ENCODE measurements at regions not wholly inside any gene's neighbourhood (a gene's known extent, or its start where the extent isn't known, plus 50 kb on each side); places are given as distances from the start of the nearest gene placed in this dataset.

DNA sequence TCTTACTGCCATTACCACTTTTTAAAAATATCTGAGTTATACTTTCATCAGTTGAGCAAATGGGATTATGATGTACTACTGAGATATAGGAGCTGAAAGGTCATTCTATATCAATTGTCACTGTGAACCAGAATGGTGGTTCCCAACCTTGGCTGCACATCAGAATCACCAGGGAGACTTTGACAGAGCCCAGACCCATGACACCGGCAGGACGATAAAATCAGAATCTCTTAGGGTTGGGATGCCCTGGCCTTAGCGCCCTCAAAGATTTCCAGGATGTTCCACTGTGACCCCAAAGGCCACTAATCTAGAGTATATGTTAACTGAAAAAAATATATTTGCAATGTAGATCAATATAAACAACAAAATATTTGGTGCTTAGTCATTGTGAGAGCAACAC, 355.1 kb downstream of the LIG4 start:
- no peak for DNase-seq (ENCODE audit: low read depth)

GRCh38 chr13:107854880-107855279, 360.5 kb downstream of the LIG4 start:
- DNase-seq (ENCODE audit: low read depth) = no peak

- DNase-seq (ENCODE audit: low read depth) = no peak
These were observed 363.3 kb downstream of the LIG4 start for GRCh38 chr13:107852072-107852471.

- no peak for DNase-seq (ENCODE audit: low read depth)
These were observed 363.7 kb downstream of the LIG4 start for GRCh38 chr13:107851670-107852069.

GRCh38 chr13:107847406-107847805, 367.9 kb downstream of the LIG4 start:
- DNase-seq (ENCODE audit: low read depth) = no peak

DNA sequence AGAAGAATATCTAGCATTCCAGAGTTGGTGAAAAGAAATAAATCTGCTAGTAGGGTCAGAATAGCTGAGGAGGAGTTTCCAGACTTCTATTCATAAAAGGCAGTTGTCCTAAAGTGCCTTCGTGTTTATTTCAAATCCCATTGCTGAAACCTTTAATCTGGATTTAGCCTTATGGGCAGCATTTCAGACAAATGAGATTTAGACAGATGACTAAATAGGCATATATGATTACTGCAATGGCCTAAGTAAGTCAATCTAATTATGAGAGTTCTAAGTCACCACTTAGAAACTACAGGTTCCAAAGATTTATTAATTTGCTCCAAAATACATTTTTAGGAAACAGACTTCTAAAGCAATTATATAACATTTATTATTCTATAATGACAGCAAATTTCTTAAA, 368.7 kb downstream of the LIG4 start:
- DNase-seq (ENCODE audit: low read depth) = no peak

DNA sequence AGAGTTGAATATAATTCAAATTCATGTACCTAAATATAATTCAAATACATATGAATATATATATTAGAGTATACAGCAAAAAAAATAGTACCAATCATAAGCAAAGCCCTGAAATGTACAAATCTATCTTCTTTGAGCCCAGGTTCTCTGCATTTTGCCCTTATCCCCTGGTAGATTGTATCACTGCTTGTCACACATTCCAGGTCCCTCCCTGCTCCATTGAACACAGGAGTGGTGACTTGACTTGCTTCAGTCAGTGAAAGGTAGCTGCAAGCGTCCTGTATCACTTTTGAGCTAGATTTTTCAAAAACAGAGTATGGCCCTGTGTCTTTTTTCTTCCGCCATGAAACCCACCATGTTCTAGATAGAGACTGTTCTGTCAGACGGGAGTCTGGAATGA, 369.4 kb downstream of the LIG4 start:
- no peak for DNase-seq (ENCODE audit: low read depth)

- no peak for DNase-seq (ENCODE audit: low read depth)
These were observed 371.7 kb downstream of the LIG4 start for GRCh38 chr13:107843681-107844080.

- no peak for DNase-seq (ENCODE audit: low read depth)
These were observed 372.1 kb downstream of the LIG4 start for GRCh38 chr13:107843281-107843680.

DNA sequence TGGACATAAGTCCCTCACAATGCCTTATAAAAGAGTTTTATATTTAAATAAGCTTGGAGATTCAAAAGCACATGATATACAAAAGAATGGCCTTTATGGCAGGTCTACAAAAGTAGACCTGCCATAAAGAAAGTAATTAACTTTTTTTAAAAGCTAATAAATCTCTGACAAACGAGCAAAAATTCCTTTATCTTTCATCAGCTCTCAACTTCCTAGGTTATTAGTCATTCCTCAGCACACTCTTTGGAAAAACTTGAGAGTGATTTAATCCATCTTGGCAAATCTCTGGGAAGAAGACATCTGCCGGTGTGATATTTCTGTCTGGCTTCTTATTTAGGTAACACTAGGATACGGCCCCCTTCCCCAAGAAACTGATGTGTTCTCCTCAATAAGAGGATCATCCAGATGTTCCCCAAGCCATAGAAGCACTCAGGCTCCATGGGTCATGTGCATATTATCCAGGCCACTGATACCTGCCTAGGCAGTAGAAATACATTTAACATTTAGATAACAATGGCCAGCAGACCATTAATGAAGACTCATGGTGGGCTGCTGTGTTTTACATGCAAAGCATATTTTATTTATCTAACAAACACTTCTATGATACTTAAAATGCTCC, 372.7 kb downstream of the LIG4 start:
- DNase-seq (ENCODE audit: low read depth) = no peak

DNA sequence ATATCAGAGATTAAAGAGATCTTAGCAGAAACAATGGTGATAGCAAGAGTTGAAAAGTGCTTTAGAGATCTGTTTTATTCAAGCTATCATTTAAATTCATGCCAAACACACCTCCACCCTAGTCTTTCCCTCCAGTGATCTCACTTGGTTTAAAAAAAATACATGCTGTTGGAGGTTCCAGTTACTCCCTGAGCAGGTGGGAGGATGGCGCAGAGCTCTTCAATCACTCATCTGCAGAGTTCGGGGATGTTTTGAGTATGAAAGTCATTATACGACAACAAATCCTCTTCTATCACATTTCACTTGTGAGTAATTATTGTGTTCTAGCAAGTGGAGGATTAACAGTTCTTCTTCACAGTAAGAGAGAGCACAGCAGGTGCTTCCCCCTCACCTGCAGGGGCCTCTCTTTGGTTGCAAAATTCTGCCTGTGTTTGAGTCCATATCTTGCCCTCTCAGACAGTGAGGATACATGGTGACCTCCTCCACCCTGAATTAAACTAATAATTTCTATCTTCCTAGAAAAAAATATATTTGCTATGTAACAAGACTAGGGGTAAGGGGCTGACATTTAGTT, 376.7 kb downstream of the LIG4 start:
- no peak for DNase-seq (ENCODE audit: low read depth)

- DNase-seq (ENCODE audit: low read depth) = no peak
These were observed 378.7 kb downstream of the LIG4 start for GRCh38 chr13:107836685-107837084.

DNA sequence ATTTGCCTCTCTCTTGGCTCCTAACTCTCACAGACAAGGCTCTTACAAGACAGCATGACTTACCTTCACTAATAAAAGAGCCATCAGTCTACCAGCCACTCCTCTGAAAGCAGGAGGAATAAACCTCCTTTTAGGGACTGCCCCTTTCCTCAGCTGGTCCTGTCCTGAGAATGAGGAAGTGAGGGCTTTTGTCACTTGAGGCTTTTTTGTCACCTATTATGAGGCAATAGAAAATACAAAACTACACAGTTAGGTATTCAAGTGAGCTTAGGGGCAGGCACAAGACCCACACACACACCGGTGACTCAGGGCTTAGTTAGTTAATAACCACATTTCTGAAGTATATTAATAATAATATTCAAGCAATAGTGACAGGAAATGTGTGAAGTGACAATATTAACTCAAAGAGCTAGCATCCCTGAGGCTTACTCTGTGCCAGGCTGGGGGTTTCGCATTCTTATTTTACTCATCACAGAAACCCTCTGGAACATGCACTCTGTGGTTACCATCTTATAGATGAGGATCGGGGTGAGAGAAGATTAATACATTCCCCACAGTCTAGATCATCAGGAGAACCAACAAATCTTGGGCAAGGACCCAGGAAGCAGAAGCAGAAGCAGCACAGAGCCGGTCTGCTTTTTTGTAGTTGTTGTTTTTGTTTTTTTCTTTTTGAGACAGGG, 379.9 kb downstream of the LIG4 start:
- no peak for DNase-seq (ENCODE audit: low read depth)

DNA sequence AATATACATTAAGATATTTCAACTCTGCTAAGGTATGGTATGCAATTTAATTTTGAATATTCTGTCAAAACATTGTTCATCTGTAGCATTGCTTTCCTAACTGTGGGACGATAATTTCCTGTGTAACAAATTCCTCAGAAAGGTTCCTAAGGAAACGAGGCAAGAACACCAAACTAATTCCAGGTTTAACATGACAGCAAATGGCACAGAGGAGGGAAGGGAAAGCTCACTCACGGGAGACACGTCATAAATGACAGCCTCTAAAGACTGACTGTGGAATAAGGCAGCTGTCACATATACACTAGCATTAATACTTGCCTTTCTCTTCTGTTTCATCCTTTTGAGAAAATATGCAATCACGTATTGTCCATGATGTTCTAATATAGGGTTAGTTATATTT, 380.6 kb downstream of the LIG4 start:
- DNase-seq (ENCODE audit: low read depth) = no peak

- no peak for DNase-seq (ENCODE audit: low read depth)
These were observed 381.1 kb downstream of the LIG4 start for GRCh38 chr13:107834281-107834680.

- no peak for DNase-seq (ENCODE audit: low read depth)
These were observed 382.7 kb downstream of the LIG4 start for GRCh38 chr13:107832500-107833100.

- DNase-seq (ENCODE audit: low read depth) = no peak
These were observed 384.5 kb downstream of the LIG4 start for GRCh38 chr13:107830804-107831203.

- DNase-seq (ENCODE audit: low read depth) = no peak
These were observed 387.3 kb downstream of the LIG4 start for GRCh38 chr13:107827840-107828549.

DNA sequence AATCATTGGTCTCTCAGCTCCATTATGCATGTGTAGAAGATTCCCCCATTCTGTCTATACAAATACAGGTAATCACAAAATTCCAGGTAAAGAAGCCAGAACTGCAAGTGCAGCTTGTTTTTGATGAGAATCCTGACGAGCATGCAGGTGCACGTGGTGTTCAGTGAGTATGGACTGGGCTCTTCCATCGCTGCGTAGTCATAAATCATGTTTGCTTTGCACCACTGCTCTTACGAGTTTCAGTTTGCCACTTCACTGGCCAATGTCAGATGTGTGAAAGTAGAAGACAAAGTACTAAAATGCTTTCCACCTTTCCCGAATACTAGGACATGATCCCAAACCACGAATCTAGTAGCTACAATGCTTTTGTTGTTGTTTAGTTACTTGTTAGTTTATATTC, 390.7 kb downstream of the LIG4 start:
- DNase-seq (ENCODE audit: low read depth) = no peak

DNA sequence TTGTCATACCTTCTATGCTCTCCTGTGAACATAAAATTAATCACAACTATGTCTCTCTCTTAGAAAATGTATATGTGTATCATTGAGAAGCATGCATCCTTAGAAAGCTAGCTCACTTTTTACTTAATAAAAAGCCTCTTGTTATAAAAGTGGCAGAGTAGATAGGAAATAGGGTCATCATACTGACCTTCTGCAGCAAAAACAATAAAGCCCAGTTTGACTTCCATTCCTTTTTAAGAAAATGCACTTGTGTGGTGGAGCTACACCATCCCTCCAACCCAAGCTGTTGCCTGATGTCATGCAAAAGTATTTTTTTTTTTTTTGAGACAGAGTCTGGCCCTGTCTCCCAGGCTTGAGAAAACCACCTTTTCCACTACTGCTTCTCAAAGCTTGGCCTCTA, 393.3 kb downstream of the LIG4 start:
- DNase-seq (ENCODE audit: low read depth) = no peak

DNA sequence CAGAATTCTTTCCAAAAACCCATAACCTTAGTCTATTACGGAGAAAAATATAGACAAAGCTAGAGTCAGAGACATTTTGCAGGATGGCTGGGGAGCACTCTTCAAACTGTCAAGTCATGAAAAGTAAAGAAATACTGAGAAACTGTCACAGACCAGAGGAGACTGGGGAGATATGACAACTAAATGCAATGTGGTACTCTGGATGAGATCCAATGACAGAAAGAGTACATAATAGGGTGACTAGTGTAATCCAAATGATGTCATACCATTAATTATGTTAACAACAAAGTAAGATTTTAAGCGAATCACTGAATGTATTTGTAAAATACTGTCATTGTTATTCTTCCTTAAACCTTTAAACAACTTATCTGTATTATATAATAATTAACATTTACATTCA, 393.8 kb downstream of the LIG4 start:
- no peak for DNase-seq (ENCODE audit: low read depth)

- DNase-seq (ENCODE audit: low read depth) = no peak
These were observed 396.3 kb downstream of the LIG4 start for GRCh38 chr13:107819071-107819470.
